ENCODE measurements at regions not wholly inside any gene's neighbourhood (a gene's known extent, or its start where the extent isn't known, plus 50 kb on each side); places are given as distances from the start of the nearest gene placed in this dataset.

DNA sequence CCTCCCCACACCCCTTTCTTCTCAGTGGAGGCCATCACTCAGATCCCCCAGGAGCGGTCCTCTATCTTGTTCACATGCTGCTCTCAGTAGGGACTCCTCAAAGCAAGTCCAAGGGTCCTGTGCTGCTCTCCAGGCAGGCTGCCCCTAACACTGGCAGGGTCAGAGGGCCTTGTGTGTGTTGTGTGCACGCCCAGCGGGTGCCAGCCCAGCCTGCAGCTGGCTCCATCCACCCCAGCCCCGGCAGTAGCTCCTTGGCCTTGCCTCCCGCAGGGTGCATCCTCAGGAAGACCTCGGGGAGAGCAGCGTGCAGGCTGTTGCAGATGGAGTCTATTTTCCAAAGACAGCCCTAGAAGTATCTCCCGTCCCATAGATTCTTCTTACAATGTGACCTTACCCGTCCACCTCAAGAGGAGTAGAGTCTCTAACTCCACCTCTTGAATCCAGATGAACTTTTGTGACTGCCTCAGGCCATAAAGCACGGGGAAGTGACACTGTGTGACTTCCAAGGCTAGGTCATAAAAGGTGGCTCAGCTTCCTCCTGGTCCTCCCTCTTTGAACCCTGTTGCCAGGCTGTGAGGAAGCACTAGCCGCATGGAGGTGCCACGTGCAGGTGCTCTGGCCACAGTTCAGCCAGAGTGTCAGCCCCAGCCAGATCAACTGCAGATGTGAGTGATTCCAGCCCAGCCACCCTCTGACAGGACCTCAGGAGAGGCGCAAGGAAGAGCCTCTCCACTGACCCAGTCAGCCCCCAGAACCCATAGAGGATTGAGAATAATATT lies 531.6 kb downstream of the SHQ1 start:
- DNase-seq = no peak

DNA sequence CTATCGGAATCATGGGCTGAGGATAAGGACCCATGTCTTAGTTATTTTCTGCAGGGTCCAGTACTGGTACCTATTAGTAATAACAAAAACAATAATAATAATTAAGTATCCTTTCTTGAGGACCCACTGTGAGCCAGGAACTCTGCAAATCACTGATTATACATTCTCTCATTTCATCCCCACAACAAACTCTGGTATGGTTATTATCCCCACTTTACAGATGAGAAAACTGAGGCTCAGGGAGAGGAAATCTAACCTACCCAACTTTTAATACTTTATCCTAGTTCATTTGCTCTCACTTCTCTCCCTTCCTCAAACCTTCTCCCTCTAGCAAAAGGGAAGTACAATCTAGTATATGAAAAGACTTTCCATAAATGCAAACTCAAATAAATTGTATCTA lies 528.4 kb upstream of the PROK2 start:
- DNase-seq = no peak

DNA sequence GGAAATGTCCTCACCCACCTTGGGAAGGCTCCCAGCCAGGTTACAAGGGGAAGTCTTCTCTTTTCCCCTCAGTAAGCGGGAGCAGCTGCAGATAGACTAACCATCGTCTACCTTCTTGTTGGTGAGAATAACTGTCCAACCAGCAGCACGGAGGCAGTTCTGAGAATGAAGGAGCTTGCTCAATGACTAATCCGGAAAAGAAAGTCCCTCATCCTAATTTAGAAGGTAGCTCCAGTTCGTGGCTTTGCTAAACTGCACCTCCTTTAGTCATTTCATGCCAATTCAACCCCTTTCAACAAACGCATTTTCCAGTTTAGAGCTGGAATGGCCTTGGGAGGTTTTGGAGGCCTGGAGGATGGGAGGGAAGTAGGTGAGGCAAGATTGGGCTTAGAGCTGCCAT lies 527.4 kb upstream of the PROK2 start:
- DNase-seq = no peak

DNA sequence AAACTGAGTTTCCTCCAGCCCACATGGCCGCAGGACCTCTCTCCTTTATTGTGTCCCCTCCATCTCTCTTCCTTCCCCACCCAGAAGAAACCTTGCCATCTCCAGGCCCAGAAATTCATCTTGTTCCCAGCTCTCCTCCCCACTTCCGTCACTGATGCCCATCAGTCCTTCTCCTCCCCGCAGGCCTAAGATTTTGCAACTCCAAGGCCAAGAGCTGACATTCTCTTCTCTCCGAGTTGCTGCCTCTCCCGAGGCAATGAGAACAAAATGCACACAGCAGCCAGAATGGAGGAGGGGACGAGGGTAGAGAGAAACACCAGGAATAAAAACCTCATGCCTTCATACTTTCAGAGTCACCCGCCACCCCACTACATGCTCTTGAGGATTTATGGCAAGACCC lies 526.5 kb upstream of the PROK2 start:
- DNase-seq = no peak

DNA sequence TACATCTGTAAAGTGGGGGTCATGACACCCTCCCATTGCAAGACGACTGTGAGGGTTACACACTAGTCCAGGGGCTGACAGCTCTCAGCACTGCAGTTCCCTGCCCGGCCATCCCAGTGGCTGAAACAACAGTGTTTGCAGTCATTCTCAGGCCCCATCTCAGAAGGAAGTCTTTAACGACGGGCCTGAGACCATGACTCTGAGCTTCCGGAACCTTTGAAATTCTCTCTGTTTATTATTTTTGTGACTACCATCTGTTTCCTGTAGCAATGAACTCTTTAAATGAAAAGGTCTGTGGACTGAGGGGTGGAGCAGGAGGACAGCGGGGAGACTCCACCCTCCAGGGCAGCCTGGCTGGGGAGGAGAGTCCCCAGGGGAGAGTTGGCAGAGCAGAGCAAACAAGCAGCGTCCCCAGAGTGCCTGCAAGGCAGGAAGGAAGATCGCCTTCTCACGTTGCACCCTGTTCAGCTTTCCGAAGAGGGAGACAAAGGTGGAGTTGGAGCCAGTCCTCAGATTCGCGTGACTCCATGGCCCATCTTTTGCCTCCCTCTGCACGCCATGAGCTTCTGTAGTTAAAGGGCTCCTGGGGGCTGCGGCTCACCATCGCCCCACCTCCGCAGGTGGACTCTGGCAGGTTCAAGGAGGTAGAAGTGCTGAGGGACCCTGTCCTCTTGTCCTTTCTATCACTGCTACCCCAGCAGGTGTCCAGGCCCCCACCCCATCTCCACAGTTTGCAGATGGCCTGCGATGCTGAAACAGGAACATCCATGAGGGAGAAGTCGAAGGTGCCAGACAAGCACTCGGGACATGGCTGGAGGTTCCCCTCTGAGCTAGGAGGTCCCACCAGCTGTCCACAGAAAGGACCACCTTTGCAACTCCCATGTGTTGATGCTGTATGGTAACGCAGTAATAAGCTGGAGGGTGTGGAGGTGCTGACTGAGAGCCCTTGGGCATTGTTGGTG lies 525.8 kb upstream of the PROK2 start:
- no peak for DNase-seq

DNA sequence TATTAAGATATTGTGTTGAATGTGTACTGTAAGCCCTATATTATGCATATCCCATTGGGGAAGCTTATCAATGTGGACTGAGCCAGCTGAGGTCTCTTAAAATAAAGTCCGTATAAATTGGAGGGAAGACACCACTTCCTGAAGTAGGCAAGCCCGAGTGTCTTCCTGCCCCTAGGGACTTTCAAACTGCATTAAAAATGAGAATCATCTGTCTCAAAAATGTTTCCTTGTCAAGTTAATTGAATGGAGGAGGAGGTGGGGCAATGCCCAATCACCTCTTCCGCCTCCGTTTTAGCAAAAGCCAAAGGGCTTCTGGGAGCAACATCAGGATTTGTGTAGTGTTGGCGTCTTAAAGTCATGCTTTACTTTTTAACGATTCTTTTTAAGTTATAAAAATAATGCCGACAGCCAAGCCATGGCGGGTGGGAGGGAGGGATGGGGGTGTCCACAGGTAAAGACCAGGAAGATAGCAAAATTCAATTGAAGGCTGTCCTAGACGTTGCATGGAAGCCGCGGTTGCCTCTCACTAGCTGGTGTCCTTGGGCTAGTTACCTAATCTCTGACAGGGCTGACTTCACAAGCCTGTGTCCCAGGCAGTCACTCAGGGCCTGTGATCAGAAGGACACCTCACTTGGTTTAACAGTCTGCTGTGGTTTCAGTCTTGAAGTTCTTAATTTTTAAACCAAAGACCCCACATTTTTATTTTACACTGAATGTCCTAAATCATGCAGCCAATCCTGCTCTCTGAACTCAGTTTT lies 524.9 kb upstream of the PROK2 start:
- DNase-seq = no peak

DNA sequence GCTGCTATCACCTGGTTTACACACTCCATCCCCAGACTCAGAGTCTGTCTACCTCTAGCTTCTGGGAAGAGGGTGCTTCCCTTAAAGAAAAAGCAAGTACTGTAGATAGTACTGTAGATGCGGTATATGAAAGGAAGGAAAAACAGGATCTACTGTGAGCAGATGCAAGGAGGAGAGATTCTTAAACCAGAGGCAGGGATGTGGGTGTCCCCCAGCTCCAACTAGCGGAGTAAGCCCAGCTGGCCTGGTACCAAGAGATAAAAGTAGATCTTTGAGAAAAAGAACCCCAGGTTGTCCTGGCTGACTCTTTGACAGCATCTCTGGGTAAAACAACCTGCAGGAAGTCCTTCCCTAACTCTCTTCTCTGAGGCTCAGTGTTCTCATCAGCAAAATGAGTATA lies 523.7 kb upstream of the PROK2 start:
- DNase-seq = no peak

DNA sequence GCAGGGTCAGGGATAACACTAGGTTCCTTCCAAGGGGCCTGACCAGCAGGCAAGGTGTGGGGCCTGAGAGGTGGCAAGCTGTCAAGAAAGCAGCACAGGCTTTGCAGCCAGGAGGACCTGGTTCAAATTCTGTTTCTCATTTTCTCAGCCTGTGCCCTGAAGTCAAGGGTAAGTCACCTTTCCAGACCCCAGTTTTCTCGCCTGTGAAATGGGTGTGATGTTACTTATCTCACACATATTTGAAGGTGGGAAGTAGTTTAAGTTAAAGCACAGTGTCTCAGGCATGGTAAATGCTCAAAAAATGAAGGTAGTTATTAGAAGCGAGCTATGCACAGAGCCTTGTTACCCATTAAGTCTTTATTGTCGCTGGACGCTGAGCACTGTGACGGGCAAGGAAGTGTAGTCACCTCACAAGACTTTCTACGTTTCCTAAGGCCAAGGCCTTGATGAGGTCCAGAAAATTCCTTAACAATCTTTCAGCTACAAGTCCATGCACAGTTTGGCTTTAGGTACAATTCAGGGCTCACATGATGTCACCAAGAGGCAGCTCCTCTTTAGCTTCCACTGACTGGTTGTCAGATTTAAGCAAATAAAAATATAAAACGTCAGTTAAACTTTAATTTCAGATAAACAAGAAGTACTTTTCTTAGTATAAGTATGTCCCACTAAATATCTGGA lies 522.6 kb upstream of the PROK2 start:
- no peak for DNase-seq

DNA sequence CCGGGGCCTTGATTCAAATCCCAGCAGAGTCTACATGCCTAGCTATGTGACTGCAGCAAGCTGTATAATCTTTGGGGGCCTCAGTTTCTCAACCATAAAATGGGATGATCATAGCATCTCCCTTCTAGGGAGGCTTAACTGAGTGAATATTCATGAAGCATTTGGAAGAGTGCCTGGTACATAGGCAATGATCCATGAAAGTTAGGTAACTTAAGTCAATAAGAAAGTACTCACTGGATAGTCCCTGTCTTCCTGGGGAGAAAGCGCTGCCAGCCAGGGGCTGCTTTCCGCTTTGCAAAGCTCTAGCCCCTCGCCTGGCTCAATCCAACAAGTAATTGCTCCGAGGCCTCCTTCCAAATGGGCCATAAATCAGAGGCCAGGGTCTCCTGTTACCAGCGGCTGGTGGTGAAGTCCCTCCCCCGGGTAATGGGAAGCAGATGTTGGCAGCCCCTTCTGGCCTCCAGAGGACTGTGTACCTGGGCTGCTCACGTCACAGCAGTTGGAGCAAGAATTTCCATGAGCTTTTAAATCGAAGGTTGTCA lies 521.9 kb upstream of the PROK2 start:
- DNase-seq = no peak

DNA sequence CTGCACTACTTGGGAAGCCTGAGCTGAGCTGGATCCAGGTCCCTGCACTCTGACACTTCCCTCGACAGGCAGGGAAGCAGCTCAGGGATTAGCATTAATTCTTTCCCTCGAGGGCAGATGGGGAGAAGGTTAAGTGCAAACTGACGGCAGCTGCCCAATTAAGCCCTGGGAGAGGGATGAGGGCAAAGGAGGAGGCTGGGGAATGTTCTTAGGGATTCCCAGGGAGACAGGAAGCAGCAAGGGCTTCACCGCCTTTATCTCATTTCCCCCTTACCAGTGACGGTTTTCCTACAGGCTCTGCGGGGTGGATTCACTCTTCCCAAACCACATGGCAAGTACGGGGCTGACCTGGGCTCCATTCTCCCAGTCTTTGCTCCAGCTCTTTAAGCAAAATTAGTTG lies 519.0 kb upstream of the PROK2 start:
- no peak for DNase-seq

DNA sequence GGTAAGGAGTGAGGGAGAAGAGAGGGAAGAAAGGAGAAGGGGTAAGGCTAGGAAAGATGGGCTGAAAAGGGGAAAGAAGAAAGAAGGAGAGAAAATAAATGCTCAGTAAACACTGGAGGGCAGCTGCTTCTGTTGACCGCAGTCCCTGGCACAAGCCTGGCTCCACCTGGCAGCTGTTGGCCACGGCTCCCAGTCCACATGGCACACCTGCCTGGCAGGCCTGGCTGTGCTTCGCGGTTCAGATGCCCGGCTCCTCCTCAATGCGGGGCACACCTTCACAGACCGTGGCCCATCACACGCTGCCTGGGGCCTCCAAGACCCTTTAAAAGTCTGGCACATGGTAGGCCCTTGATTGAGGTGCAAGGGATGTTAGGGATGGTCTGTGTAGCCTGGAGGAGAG lies 516.8 kb upstream of the PROK2 start:
- no peak for DNase-seq

DNA sequence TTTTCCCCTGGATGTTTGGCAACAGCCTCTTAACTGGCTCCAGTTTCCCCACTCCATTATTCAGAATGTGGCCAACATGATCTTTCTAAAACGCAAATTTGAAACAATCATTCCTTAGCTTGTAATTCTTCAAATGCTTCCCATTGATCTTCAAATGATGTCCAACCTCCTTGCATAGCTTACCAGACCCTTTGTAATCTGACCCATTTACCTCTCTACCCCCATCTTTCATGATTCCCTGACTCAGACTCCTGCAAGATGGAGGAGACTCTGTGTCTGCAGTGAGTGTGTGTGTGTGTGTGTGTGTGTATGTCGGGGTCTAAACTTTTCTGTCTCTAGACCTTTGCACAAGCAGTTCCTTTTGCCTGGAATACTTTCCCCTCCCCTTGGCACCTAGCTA lies 515.7 kb upstream of the PROK2 start:
- no peak for DNase-seq

DNA sequence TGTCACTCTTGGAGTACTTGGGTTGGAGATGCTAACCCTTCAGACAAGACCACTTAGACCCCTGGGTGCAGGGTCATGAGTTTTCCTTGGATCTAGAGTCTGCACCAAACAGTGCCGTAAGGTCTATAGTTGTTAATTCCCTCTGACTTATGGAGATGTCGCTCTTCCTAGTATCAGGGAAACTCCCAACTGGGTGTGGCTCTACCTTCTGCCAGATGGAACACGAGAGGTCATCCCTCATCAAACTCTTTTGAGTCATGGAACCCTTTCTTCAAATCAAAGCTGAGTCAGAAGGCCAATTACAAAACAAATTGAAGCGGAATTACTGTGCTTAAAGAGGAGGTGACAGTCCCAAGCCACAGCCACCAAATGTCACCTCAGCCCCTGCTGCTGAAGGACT lies 514.9 kb upstream of the PROK2 start:
- no peak for DNase-seq

DNA sequence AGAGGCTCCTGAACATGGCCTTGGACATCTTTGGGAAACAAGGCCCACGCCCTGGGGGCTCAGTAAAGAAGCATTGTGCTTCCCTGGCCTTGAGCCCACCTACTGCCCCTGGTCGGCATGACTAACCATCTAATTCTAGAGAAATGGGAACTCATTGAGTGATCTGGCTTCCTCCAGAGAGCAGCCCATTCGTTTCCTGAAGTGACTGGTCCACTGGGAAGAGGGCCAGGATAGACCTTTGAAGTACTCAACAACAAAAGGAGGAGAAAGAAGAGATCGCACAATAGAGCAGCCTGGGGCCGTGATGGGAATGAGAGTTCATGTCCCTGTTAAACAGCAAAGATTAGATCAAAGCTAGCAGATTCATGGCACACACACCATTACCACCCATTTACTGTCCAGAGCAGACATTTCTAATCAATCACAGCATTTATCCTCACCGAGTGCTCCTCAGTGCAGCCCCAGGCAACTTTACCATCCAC lies 514.4 kb upstream of the PROK2 start:
- DNase-seq = no peak

DNA sequence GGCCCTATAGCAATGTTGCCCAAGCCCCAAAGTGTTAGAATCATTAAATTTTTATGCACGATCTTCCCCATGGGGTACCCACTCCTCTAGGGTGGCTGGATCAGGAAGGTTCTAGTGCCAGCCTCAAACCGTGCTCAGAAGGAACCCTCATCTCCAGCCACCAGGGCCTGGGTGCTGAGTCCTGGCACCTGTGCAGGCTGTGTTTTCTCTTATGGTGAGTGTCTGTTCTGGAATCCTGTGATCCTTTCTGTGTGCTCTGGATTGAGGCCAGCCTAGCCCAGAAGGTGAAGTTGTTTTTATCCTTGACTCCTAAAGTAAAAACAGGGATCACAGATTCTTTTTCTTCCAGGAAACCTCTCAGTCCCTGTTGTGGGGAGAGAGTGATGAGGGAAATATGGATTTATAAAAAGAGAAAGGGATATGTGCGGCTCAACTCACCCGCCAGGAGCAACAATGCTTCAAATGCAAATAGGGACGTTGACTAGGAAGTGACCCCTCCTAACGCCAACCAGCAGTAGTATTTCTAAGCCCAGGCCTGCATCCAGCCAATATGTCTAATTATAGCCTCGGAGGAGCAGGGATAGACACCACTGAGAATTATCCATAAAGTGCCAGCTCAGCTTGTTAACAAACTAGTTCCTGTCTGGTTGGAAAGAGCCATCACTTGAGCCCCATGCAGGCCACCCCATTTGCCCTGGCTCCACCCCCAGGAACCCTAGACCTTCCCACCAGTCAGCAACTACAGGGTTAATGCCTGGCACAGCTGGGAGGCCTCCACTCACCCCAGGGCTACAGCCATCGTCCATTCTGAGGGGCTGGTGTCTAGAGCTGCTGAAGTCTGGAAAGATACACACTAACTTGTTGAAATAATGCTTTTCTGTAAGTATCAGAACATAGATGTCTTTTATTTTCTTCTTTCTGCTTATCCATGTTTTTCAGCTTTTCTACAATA lies 513.5 kb upstream of the PROK2 start:
- no peak for DNase-seq

DNA sequence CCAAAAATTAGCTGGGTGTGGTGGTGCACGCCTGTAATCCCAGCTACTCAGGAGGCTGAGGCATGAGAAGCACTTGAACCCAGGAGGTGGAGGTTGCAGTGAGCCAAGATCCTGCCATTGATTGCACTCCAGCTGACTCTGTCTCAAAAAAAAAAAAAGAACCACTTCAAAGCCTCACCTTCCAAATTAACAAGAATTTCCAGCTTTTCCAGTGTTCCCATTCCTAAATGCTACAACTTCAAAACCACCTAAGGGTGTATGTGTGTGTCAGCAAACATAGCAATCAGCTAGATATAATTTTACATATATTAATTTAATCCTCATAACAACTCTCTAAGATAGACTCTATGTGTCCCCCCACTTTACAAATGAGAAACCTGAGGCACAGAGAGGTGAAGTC lies 512.5 kb upstream of the PROK2 start:
- DNase-seq = no peak

DNA sequence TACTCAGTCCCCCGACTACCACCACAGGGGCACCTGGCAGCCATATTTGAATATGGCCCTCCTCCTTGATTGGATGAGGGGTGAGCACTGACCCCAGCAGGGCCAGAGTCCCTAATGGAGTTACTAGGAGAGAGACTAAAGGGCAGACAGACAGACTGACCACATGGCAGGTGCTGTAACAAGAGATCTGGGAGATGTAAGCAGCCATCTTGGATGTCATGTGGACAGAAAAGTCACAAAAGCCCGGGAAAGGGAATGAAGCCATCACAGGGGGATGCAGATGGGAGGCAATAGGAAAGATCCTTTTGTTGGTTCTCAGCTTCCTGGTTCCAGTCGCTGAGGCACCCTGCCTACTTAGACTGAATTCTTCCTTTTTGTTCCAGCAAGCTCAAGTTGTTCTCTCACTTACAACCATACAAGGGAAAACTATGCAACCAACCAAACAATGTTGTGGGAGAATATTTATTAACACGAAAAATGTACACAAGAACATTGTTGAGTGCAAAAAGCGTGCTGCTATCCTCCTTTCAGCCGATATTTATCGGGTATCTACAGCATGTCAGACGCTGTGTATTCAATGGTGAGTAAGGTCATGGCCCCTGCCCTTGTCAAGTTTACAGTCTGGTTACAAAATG lies 511.6 kb upstream of the PROK2 start:
- DNase-seq = no peak

DNA sequence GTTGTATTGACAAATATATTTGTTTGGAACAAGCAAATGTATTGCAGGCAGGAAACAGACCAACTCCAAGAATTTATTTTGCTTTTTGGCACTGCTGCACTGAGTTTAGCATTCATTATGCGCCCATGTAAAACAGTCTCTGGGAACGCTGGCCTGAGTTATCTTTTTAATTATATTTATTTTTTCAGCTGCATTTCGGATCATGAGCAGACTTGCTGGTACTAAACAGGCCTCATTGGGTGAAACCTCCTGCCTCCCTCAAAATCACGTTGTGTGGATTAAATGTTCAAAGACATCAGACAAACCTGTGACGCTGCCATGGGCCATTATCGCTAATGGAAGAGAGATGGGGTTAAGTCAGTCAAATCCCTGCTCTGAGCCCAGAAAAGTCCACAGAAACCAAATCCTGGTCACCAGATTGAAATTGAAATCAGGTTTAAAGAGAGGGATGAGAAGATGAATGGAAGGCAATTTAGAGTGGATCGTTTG lies 511.1 kb upstream of the PROK2 start:
- DNase-seq = no peak

DNA sequence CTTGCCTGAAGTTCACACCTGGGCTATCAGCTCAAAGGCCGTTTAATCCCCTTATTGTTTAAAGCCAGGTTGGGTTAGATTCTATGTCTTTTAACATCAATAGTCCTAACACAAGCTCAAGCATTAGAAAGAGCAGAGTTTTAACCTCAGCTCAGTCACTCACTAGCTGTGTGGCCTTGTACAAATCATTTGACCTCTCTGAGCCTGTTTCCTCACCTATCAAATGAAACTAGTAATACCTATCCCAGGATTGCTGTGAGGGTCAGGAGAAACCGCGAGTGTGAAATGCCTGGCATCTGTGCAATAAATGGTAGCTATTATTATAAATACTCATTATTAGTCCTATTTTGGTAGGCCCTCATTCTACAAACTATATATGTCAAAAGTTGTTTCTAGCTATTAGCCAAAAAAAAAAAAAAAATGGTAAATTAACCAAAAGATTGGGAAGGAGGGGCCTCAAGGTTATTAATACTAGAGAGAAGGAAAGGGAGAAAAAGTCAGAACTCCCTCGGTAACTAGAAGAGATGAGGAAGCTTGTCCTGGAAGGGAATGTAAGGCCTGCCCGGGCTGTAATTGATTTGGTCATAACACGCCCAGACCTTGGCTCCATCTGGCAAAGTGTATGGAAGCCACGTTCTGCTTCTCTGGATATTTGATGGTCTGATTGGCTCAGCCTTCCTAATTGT lies 510.5 kb upstream of the PROK2 start:
- DNase-seq = no peak
